ENCODE measurements at regions not wholly inside any gene's neighbourhood (a gene's known extent, or its start where the extent isn't known, plus 50 kb on each side); places are given as distances from the start of the nearest gene placed in this dataset.

GRCh38 chr17:52790359-52790955 is 631.9 kb upstream of the CA10 start:
- no TSS peak for BruUV-seq (replicated peaks)
- H3K9me3 ChIP-seq (ENCODE audit: control insufficient read depth in 1 of 2, insufficient read depth in 1 of 2, low read depth in 1 of 2, low read length in 2 of 2) = peaks cover 41 to 51% of the 10 kb centered on the region in 2 experiments
- no peaks in the 10 kb centered on the region for H3K9me2 ChIP-seq (ENCODE audit: insufficient read depth)
- no peaks in the 10 kb centered on the region for H3K36me3 ChIP-seq (ENCODE audit: control insufficient read depth in 1 of 2, insufficient read depth in 2 of 2, low read length in 2 of 2)
- DNase-seq (ENCODE audit: low read depth, low spot score) (no peak), ATAC-seq (no peak)
- intact Hi-C loops (cut with micrococcal nuclease) = no loop called here
- H4K20me1 ChIP-seq (ENCODE audit: insufficient read depth) = no peaks in the 10 kb centered on the region
- ChIA-PET RAD21 (ENCODE audit: low non-redundant PET in 1 of 2, low total read pairs in 2 of 2, uncharacterized antibody in 2 of 2, unreplicated experiment in 2 of 2) (no interaction called here), CTCF (no interaction called here), POLR2A (no interaction called here)
- no peak overlapping the region for H3K4me3 ChIP-seq (replicated peaks in 1 of 2; ENCODE audit: low read depth in 1 of 2, low read length in 2 of 2)
- TF ChIP-seq ELF1 (IDR thresholded peaks at IDR 0.05; ENCODE audit: borderline replicate concordance, low read depth) (no peak), RAD21 (IDR thresholded peaks at IDR 0.05; ENCODE audit: low read depth) (no peak), POLR2AphosphoS5 (IDR thresholded peaks at IDR 0.05; ENCODE audit: low read depth, low read length) (no peak), SIN3A (IDR thresholded peaks at IDR 0.05; ENCODE audit: low read depth) (no peak), CBX3 (IDR thresholded peaks at IDR 0.05; ENCODE audit: low read depth) (no peak), POLR2A (IDR thresholded peaks at IDR 0.05; ENCODE audit: borderline replicate concordance, extremely low read depth, insufficient read depth, insufficient read length) (no peak), ZBTB33 (IDR thresholded peaks at IDR 0.05; ENCODE audit: extremely low read depth, insufficient replicate concordance, low read length) (no peak), ZNF274 (IDR thresholded peaks at IDR 0.05; ENCODE audit: low read depth, low read length) (no peak), YY1 (IDR thresholded peaks at IDR 0.05; ENCODE audit: extremely low read depth, insufficient replicate concordance, low read depth, low read length) (no peak), FOSL1 (IDR thresholded peaks at IDR 0.05; ENCODE audit: low read depth) (no peak), CTCF (IDR thresholded peaks at IDR 0.05 in 2 of 3, conservative IDR thresholded peaks at IDR 0.05 in 1 of 3; ENCODE audit: borderline replicate concordance in 1 of 3, insufficient read depth in 1 of 3, low read depth in 2 of 3, low read length in 2 of 3) (no peak), REST (IDR thresholded peaks at IDR 0.05; ENCODE audit: low read depth) (no peak), JUND (IDR thresholded peaks at IDR 0.05) (no peak), TCF7L2 (IDR thresholded peaks at IDR 0.05; ENCODE audit: borderline replicate concordance, extremely low read depth, insufficient read depth, insufficient read length) (no peak), EGR1 (IDR thresholded peaks at IDR 0.05; ENCODE audit: low read depth) (no peak), EZH2 (IDR thresholded peaks at IDR 0.05) (no peak), SP1 (IDR thresholded peaks at IDR 0.05; ENCODE audit: low read depth) (no peak), CEBPB (IDR thresholded peaks at IDR 0.05; ENCODE audit: low read depth) (no peak), MAX (IDR thresholded peaks at IDR 0.05) (no peak)
- no peak overlapping the region for H3K4me2 ChIP-seq (ENCODE audit: low read length)
- H3K79me2 ChIP-seq (ENCODE audit: insufficient read depth, low read length) = no peaks in the 10 kb centered on the region
- H3K9ac ChIP-seq (ENCODE audit: low read length) = no peak overlapping the region
- H3K27me3 ChIP-seq (ENCODE audit: insufficient read depth, low read length) = no peaks in the 10 kb centered on the region
- no peaks in the 10 kb centered on the region for H3K4me1 ChIP-seq (ENCODE audit: control insufficient read depth in 1 of 2, insufficient read depth in 2 of 2, low read length in 2 of 2)
- no peak overlapping the region for H2AFZ ChIP-seq (ENCODE audit: low read depth, low read length, poor library complexity, severe bottlenecking)
- no peak overlapping the region for H3K27ac ChIP-seq (ENCODE audit: low read depth, low read length)

Measured in HCT116 (cell line).